ENCODE measurements at regions not wholly inside any gene's neighbourhood (a gene's known extent, or its start where the extent isn't known, plus 50 kb on each side); places are given as distances from the start of the nearest gene placed in this dataset.

GRCh38 chr12:115355301-115355700, 671.3 kb upstream of the TBX3 start:
- no peak for DNase-seq (ENCODE audit: low spot score)

DNA sequence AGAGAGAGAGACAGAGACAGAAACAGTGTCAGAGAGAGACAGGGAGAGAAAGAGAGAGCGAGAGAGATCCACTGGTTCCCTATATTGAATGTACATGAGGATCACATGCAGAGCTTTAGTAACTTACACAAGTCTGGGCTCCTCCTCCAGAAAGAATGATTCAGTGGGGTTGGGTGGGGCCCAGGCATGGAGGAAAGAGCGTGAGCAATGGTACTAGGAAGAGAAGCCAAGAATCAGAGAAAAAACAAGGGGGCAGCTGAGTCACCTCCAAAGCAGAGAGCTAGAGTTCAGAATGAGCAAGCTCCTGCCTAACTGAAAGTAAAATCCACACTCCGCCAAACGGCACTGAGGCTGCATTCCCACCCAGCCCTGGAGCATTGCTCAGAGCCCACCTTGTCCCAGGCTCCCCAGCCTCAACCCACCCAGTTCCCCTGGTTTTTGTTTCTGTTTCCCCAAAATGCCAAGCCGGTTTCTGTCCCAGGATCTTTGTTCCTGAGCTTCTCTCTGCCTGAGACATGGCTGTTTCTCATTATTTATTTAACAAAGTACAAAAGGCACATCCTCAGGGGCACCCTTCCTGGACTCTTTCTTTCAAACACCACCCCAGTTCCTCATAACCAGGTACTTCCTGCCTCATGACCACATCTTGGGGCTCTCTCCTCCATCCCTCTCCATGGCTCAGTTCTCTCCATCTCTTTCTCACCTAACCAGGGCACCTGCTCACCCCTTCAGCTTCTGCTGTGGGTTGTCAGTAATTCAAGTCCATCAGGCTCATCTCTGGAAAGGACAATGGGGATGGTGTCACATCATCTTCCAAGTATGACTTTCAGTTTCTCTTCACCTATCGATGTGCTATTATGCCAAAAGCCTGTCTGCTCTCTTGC, 670.3 kb upstream of the TBX3 start:
- peak; percentile 95 for DNase-seq (ENCODE audit: low spot score)

GRCh38 chr12:115353467-115353866, 669.5 kb upstream of the TBX3 start:
- no peak for DNase-seq (ENCODE audit: low spot score)

GRCh38 chr12:115351514-115352077, 667.6 kb upstream of the TBX3 start:
- DNase-seq (ENCODE audit: low spot score), result no peak

- DNase-seq (ENCODE audit: low spot score), result no peak
Measured at GRCh38 chr12:115349711-115350110, 665.7 kb upstream of the TBX3 start.

DNA sequence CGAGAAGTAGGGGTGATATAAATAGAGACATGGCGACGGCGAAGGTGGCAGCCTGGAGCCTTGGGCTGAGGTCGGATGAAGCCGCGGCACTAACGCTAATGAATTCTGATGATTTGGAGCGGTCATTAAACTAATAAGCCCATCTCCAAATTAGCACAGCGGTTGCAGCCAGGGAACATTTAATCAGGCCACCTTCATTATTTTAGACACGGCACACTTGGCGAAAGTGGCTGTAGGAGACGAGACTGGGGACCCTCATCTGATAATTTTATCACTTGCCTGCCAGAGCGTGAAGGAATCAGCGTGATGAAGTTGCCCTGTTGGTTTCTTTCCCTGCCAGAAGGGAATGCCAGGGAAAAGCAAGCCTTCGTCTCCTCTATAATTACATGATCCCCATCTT, 664.3 kb upstream of the TBX3 start:
- no peak for DNase-seq (ENCODE audit: low spot score)

GRCh38 chr12:115343601-115344000, 659.6 kb upstream of the TBX3 start:
- DNase-seq (ENCODE audit: low spot score), result no peak

DNA sequence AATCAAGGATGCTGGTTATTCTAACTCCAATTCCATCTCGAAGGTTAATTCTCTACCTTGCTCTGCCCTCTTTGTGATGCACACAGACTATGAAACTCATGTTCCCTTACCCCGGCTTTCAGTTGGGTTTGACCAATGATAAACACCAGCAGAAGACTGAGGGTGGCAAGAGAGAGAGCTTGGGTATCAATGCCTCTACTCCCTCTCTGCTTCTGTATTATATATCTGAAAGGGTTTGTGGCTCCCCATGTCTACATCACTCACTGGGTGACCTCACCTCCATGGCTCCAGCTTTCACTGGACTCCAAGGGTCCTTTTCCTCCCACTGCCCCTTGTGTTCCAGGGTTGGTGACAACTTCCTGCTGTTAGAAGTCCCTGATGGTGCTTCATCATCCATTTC, 659.0 kb upstream of the TBX3 start:
- no peak for DNase-seq (ENCODE audit: low spot score)

DNA sequence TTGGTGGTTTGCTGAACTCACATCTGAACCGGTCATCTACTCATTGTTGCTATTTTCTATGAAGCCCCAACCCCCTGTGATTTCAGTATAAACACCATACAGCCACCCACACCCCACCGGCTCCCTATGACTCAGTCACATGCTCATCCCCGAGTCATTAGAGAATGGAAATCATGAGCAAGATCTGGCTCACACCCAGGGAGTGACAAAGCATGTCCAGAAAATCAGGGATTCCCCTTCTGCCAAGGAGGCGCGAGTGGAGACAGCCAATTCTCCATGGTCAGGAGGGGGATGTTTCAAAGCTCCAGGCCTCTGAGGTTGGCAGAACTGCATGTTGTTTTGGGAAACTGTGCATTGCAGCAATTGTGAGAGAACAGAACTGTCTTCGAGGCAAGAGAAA, 657.5 kb upstream of the TBX3 start:
- peak; percentile 93 for DNase-seq (ENCODE audit: low spot score)

DNA sequence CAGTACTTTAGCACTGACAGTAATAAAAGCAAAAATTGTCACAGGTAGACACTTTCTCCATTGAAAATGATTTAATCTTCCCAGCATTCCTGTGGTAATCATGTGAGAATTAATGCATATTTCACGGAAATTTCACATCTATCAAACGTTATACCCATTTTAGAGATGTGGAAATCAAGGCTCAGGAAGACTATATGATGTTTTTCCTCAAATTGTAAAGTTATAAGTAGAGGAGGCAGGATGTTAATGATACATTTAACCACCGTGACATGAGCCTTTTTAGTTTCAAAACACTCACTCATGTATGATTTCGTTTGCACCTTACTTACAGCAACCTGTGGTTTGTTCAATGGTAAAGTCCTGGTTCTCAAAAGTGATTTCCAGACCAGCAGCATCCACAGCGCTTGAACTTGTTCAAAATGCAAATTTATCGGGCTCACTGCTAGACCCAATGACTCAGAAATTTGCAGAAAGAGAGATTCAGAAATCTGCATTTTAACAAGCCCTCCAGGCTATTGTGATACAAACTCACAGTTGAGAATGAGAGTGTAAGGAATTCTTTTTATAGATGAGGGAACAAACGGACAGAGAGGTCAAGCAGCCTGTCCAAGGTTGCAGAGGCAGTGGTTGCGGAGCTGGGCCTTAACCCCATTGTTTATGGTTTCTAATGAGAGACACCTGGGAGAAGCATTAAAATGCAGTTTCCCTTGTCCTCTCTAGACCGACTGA, 654.8 kb upstream of the TBX3 start:
- DNase-seq (ENCODE audit: low spot score), result no peak

- peak; percentile 89 for DNase-seq (ENCODE audit: low spot score)
Measured at GRCh38 chr12:115337693-115338543, 653.9 kb upstream of the TBX3 start.

DNA sequence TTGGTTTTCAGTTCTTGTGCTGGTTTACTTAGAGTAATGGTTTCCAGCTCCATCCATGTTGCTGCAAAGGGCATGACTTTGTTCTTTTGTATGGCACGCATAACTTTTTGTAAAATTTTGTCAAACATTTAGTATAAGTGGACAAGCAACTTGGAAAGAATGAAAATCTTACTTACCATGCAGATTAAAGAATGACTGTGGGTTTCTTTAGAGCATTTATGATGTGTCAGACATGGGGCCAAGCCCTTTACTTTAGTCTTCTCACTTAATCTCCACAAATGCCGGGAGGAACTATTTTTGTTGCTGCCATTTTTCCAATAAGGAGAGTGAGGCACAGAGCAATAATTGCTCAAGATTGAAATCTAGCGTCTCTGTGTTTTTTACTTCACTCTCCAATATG, 652.5 kb upstream of the TBX3 start:
- no peak for DNase-seq (ENCODE audit: low spot score)

- DNase-seq (ENCODE audit: low spot score), result no peak
Measured at GRCh38 chr12:115335594-115335993, 651.6 kb upstream of the TBX3 start.

DNA sequence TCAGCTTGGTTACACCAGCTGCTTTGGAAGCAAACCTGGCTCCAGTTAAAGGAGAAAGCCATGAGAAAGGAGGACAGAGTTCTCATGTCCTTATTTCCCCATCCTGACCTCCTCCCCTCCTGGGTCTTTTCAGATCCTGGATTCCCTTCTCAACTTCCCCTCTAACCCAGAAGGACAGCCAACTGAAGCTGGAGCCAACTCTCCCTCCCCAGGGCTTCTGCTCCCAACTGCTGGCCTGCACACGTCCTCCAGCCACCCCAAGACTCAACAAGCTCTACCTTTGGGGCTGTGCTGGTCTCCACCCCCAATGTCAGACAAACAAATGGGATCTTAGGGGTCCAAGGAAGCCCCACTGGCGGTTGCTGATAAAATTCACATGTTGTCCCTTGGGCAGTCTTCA, 651.1 kb upstream of the TBX3 start:
- no peak for DNase-seq (ENCODE audit: low spot score)

- DNase-seq (ENCODE audit: low spot score), result no peak
Measured at GRCh38 chr12:115332945-115333344, 649.0 kb upstream of the TBX3 start.

- DNase-seq (ENCODE audit: low spot score), result no peak
Measured at GRCh38 chr12:115325858-115326257, 641.9 kb upstream of the TBX3 start.

- DNase-seq (ENCODE audit: low spot score), result no peak
Measured at GRCh38 chr12:115324949-115325593, 641.1 kb upstream of the TBX3 start.

DNA sequence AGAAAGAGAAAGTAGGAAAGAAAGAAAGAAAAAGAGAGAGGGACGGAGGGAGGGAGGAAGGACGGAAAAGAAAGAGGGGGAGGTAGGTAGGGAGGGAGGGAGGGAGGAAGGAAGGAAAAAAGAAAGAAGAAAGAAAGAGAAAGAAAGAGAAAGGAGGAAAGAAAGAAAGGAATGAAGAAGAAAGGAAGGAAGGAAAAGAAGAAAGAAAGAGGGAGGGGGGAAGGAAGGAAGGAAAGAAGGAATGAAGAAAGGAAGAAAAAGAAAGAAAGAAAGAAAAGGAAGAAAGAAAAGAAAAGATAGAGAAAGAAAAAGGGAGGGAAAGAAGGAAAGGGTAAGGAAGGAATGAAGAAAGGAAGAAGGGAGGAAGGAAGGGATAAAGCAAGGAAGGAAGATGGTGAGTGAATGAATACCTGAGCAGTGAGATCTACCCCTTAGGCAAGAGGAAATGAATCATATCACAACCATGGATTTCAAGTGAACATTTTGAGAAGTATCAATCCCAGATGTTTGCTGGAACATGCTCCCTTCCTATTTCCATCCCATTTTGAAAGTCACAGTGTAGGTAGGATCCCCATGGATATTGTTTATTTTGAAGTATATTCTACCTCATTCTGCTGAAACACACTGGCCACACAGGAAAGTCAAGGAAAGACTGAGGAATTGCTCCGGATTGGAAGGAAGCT, 639.4 kb upstream of the TBX3 start:
- DNase-seq (ENCODE audit: low spot score), result peak; percentile 3

- DNase-seq (ENCODE audit: low spot score), result no peak
Measured at GRCh38 chr12:115322275-115322674, 638.3 kb upstream of the TBX3 start.

DNA sequence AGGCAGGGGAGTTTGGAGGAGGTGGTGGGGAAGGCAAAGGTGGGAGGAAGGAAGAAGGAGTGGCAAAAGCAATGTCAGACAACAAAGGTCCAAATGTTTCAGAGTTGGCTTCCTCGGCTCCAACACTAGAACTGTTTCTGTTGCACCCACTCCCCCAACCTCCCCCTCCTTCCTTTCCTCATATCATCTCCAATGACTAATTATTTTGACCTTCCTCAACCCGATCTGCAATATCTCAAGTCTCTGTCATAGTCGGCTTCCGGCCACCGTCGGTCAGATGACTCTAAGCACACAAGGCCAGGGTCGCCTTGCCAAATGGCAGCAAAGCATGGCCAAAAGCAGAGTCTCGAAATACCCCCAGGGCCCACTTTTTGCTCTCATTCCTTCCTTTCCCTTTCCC, 637.0 kb upstream of the TBX3 start:
- no peak for DNase-seq (ENCODE audit: low spot score)

DNA sequence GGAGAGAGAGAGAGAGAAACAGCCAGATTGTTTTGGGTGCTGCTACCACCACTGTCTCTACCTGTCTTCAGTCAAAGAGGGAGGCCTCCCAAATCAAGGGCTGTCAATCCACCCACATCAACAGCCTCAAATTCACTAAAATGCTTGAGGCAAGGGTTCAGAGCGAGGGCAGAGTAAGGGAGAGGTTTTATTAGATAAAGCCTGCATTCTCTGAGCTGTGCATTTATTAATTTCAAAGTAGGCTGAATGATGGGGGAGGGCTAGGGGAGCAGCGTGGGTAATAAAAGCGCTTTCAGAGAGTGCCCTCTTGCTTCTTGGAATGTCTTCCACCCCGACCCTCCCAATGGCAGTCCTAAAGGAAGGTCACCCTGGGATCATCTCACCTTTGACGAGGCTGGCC, 636.5 kb upstream of the TBX3 start:
- no peak for DNase-seq (ENCODE audit: low spot score)
